ENCODE measurements at regions not wholly inside any gene's neighbourhood (a gene's known extent, or its start where the extent isn't known, plus 50 kb on each side); places are given as distances from the start of the nearest gene placed in this dataset.

GRCh38 chr5:74477761-74478160 is 162.8 kb downstream of the ENC1 start:
- 83 to 96% methylated on average over 8 to 10 of the region's 12 CpGs for WGBS, 2 experiments (ENCODE audit: insufficient coverage in 2 of 2)
- no peak overlapping the region for H3K4me3 ChIP-seq (ENCODE audit: extremely low read depth, insufficient read depth, low read length, poor library complexity, severe bottlenecking)
- H3K27ac ChIP-seq (ENCODE audit: low read depth, low read length, severe bottlenecking): no peak overlapping the region

GRCh38 chr5:74476819-74477453 is 163.6 kb downstream of the ENC1 start:
- no peaks in the 10 kb centered on the region for H3K36me3 ChIP-seq (ENCODE audit: control insufficient read depth, insufficient read depth, low read length)
- H3K9me3 ChIP-seq (ENCODE audit: control insufficient read depth, low read length): no peaks in the 10 kb centered on the region
- H3K27ac ChIP-seq (ENCODE audit: low read depth, low read length, severe bottlenecking): no peak overlapping the region
- 83 to 89% methylated on average over 1 to 2 of the region's 7 CpGs for WGBS, 2 experiments (ENCODE audit: insufficient coverage in 2 of 2)
- no peak overlapping the region for H3K4me3 ChIP-seq (ENCODE audit: extremely low read depth, insufficient read depth, low read length, poor library complexity, severe bottlenecking)
- H3K4me1 ChIP-seq (ENCODE audit: control insufficient read depth, insufficient read depth, low read length, poor library complexity, severe bottlenecking): no peaks in the 10 kb centered on the region

More at GRCh38 chr5:74477761-74478160, 162.8 kb downstream of the ENC1 start:
- Histone ChIP-seq H3K36me3 (ENCODE audit: control insufficient read depth, insufficient read depth, low read length) (no peaks in the 10 kb centered on the region), H3K9me3 (ENCODE audit: control insufficient read depth, low read length) (no peaks in the 10 kb centered on the region), H3K4me1 (ENCODE audit: control insufficient read depth, insufficient read depth, low read length, poor library complexity, severe bottlenecking) (no peaks in the 10 kb centered on the region)

- WGBS, 2 experiments (ENCODE audit: insufficient coverage in 2 of 2): 64 to 84% methylated on average over 3 to 4 of the region's 7 CpGs
- no peaks in the 10 kb centered on the region for H3K4me1 ChIP-seq (ENCODE audit: control insufficient read depth, insufficient read depth, low read length, poor library complexity, severe bottlenecking)
- no peak overlapping the region for H3K27ac ChIP-seq (ENCODE audit: low read depth, low read length, severe bottlenecking)
- H3K9me3 ChIP-seq (ENCODE audit: control insufficient read depth, low read length): no peaks in the 10 kb centered on the region
- no peaks in the 10 kb centered on the region for H3K36me3 ChIP-seq (ENCODE audit: control insufficient read depth, insufficient read depth, low read length)
- H3K4me3 ChIP-seq (ENCODE audit: extremely low read depth, insufficient read depth, low read length, poor library complexity, severe bottlenecking): no peak overlapping the region
Measured at GRCh38 chr5:74476046-74476818, 164.3 kb downstream of the ENC1 start.

GRCh38 chr5:74471875-74472274 is 168.7 kb downstream of the ENC1 start:
- no peak overlapping the region for H3K27ac ChIP-seq (ENCODE audit: low read depth, low read length, severe bottlenecking)
- H3K36me3 ChIP-seq (ENCODE audit: control insufficient read depth, insufficient read depth, low read length): no peaks in the 10 kb centered on the region
- peaks cover 7% of the 10 kb centered on the region for H3K4me1 ChIP-seq (ENCODE audit: control insufficient read depth, insufficient read depth, low read length, poor library complexity, severe bottlenecking)
- peaks cover 4% of the 10 kb centered on the region for H3K9me3 ChIP-seq (ENCODE audit: control insufficient read depth, low read length)
- H3K4me3 ChIP-seq (ENCODE audit: extremely low read depth, insufficient read depth, low read length, poor library complexity, severe bottlenecking): no peak overlapping the region
- WGBS, 2 experiments (ENCODE audit: insufficient coverage in 2 of 2): 100% methylated on average over 1 of the region's 2 CpGs; no CpG with 5 or more reads in 1 of the 2 experiments

- Histone ChIP-seq H3K9me3 (ENCODE audit: control insufficient read depth, low read length) (peaks cover 4% of the 10 kb centered on the region), H3K27ac (ENCODE audit: low read depth, low read length, severe bottlenecking) (no peak overlapping the region), H3K4me3 (ENCODE audit: extremely low read depth, insufficient read depth, low read length, poor library complexity, severe bottlenecking) (no peak overlapping the region), H3K4me1 (ENCODE audit: control insufficient read depth, insufficient read depth, low read length, poor library complexity, severe bottlenecking) (peaks cover 7% of the 10 kb centered on the region), H3K36me3 (ENCODE audit: control insufficient read depth, insufficient read depth, low read length) (no peaks in the 10 kb centered on the region)
- WGBS, 2 experiments (ENCODE audit: insufficient coverage in 2 of 2): 92 to 95% methylated on average over 7 of the region's 8 CpGs
Measured at GRCh38 chr5:74469234-74469994, 171.1 kb downstream of the ENC1 start.

GRCh38 chr5:74468421-74468820 is 172.1 kb downstream of the ENC1 start:
- WGBS, 2 experiments (ENCODE audit: insufficient coverage in 2 of 2): 88 to 96% methylated on average over 4 to 5 of the region's 5 CpGs
- Histone ChIP-seq H3K4me1 (ENCODE audit: control insufficient read depth, insufficient read depth, low read length, poor library complexity, severe bottlenecking) (peaks cover 7% of the 10 kb centered on the region), H3K9me3 (ENCODE audit: control insufficient read depth, low read length) (peaks cover 4% of the 10 kb centered on the region), H3K36me3 (ENCODE audit: control insufficient read depth, insufficient read depth, low read length) (no peaks in the 10 kb centered on the region), H3K4me3 (ENCODE audit: extremely low read depth, insufficient read depth, low read length, poor library complexity, severe bottlenecking) (no peak overlapping the region), H3K27ac (ENCODE audit: low read depth, low read length, severe bottlenecking) (peak overlapping the region; percentile 23)

GRCh38 chr5:74465724-74466123 is 174.8 kb downstream of the ENC1 start:
- no peak overlapping the region for H3K4me3 ChIP-seq (ENCODE audit: extremely low read depth, insufficient read depth, low read length, poor library complexity, severe bottlenecking)
- no peaks in the 10 kb centered on the region for H3K36me3 ChIP-seq (ENCODE audit: control insufficient read depth, insufficient read depth, low read length)
- H3K4me1 ChIP-seq (ENCODE audit: control insufficient read depth, insufficient read depth, low read length, poor library complexity, severe bottlenecking): peaks cover 7% of the 10 kb centered on the region
- 89 to 93% methylated on average over 2 of the region's 2 CpGs for WGBS, 2 experiments (ENCODE audit: insufficient coverage in 2 of 2)
- peaks cover 4% of the 10 kb centered on the region for H3K9me3 ChIP-seq (ENCODE audit: control insufficient read depth, low read length)
- H3K27ac ChIP-seq (ENCODE audit: low read depth, low read length, severe bottlenecking): no peak overlapping the region

- Histone ChIP-seq H3K4me1 (ENCODE audit: control insufficient read depth, insufficient read depth, low read length, poor library complexity, severe bottlenecking) (peaks cover 7% of the 10 kb centered on the region), H3K36me3 (ENCODE audit: control insufficient read depth, insufficient read depth, low read length) (no peaks in the 10 kb centered on the region), H3K9me3 (ENCODE audit: control insufficient read depth, low read length) (peaks cover 4% of the 10 kb centered on the region), H3K27ac (ENCODE audit: low read depth, low read length, severe bottlenecking) (no peak overlapping the region), H3K4me3 (ENCODE audit: extremely low read depth, insufficient read depth, low read length, poor library complexity, severe bottlenecking) (no peak overlapping the region)
- WGBS, 2 experiments (ENCODE audit: insufficient coverage in 2 of 2): 100% methylated on average over 2 to 3 of the region's 5 CpGs
Measured at GRCh38 chr5:74464512-74465209, 175.9 kb downstream of the ENC1 start.

- Histone ChIP-seq H3K27ac (ENCODE audit: low read depth, low read length, severe bottlenecking) (no peak overlapping the region), H3K9me3 (ENCODE audit: control insufficient read depth, low read length) (no peaks in the 10 kb centered on the region), H3K4me1 (ENCODE audit: control insufficient read depth, insufficient read depth, low read length, poor library complexity, severe bottlenecking) (no peaks in the 10 kb centered on the region), H3K36me3 (ENCODE audit: control insufficient read depth, insufficient read depth, low read length) (no peaks in the 10 kb centered on the region), H3K4me3 (ENCODE audit: extremely low read depth, insufficient read depth, low read length, poor library complexity, severe bottlenecking) (no peak overlapping the region)
- WGBS, 2 experiments (ENCODE audit: insufficient coverage in 2 of 2): 83 to 100% methylated on average over 1 of the region's 1 CpG
Measured at GRCh38 chr5:74462356-74462755, 178.2 kb downstream of the ENC1 start.

- no peak overlapping the region for H3K27ac ChIP-seq (ENCODE audit: low read depth, low read length, severe bottlenecking)
- no peaks in the 10 kb centered on the region for H3K4me1 ChIP-seq (ENCODE audit: control insufficient read depth, insufficient read depth, low read length, poor library complexity, severe bottlenecking)
- H3K36me3 ChIP-seq (ENCODE audit: control insufficient read depth, insufficient read depth, low read length): no peaks in the 10 kb centered on the region
- WGBS, 2 experiments (ENCODE audit: insufficient coverage in 2 of 2): no CpG with 5 or more reads among the region's 1 CpG
- H3K4me3 ChIP-seq (ENCODE audit: extremely low read depth, insufficient read depth, low read length, poor library complexity, severe bottlenecking): no peak overlapping the region
- no peaks in the 10 kb centered on the region for H3K9me3 ChIP-seq (ENCODE audit: control insufficient read depth, low read length)
Measured at GRCh38 chr5:74461251-74461650, 179.3 kb downstream of the ENC1 start.

Measured in mesodermal cell (in vitro differentiated cells).